ENCODE measurements at regions not wholly inside any gene's neighbourhood (a gene's known extent, or its start where the extent isn't known, plus 50 kb on each side); places are given as distances from the start of the nearest gene placed in this dataset.

DNA sequence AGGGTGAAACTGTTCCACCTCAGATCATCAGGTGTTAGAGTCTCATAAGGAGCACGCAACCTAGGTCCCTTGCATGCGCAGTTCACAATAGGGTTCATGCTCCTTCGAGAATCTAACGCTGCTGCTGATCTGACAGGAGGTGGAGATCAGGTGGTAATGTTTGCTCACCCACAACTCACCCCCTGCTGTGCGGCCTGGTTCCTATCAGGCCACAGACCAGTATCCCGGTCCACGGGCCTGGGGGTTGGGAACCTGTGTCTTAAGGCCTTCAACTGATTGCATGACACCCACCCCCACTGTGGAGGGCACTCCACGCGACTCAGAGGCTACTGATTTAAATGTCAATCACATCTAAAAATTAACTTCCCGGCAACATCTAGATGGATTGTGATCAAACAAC is 411.2 kb upstream of the SULF2 start:
- peaks cover 7% of the 10 kb centered on the region for H3K27me3 Mint-ChIP-seq
- no peak overlapping the region for H3K4me3 Mint-ChIP-seq
- no peaks in the 10 kb centered on the region for H3K4me1 Mint-ChIP-seq
- no peaks in the 10 kb centered on the region for H3K9me3 Mint-ChIP-seq
- H3K27ac Mint-ChIP-seq = no peak overlapping the region
- no peaks in the 10 kb centered on the region for H3K36me3 Mint-ChIP-seq

GRCh38 chr20:48196001-48196400 is 410.7 kb upstream of the SULF2 start:
- H3K27ac Mint-ChIP-seq = no peak overlapping the region
- peaks cover 6% of the 10 kb centered on the region for H3K27me3 Mint-ChIP-seq
- H3K4me3 Mint-ChIP-seq = no peak overlapping the region
- no peaks in the 10 kb centered on the region for H3K36me3 Mint-ChIP-seq
- H3K4me1 Mint-ChIP-seq = no peaks in the 10 kb centered on the region
- no peaks in the 10 kb centered on the region for H3K9me3 Mint-ChIP-seq

DNA sequence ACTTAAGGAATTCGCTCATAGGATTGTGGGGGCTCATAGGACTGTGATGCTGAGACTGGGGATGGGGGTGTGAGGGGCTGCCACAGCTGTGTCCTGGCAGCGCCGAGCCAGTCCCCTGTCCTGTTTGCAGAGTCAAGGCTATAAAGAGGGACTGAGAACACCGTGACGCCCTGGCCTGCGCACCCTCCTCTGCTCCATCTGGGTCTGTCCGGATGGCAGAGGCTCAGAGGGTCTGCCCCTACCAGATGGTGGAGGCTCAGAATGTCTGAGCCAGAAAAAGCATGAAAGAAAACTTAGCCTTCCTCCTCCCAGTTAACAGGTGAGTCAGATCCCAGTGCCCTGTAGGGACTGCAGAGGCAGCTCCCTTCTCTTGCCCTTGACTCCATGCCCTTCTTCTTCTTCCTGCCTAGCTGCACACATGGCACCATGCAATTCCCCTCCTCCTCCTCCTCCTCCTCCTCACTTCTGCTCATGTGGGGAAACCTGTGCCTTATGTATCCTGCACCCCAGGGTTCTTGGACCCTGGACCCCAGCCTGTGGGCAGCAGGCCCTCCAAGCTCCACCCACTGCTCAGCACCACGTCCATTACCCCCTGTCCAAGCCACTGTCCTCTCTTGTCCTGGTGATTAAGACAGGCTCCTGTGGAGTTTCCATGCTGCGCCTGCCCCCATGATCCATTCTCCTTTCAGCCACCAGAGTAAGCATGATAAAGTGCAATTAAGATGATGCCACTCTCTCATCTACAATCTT is 410.0 kb upstream of the SULF2 start:
- peaks cover 6% of the 10 kb centered on the region for H3K27me3 Mint-ChIP-seq
- H3K4me3 Mint-ChIP-seq = no peak overlapping the region
- H3K4me1 Mint-ChIP-seq = no peaks in the 10 kb centered on the region
- no peaks in the 10 kb centered on the region for H3K36me3 Mint-ChIP-seq
- H3K9me3 Mint-ChIP-seq = no peaks in the 10 kb centered on the region
- H3K27ac Mint-ChIP-seq = peak overlapping the region in 1 of 3 donors; percentile 48

DNA sequence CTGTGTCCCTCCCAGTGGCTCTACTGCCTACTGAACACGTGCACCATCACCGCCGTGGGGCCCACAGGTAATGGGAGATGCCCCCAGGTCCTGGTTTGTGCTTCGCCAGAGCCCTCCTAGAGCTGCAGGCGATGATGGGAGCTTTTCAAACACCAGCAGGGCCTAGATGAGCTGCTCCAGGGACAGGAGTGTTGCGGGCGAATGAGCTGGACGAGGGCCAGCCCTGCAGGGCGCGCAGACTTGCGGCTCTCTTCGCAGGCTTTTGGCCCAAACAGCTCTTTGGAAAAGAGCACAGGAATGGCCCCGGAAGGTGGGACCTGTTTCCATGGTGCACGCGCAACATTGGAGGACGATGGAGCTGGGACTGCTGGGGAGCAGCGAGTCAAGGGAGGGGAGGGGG is 409.3 kb upstream of the SULF2 start:
- peaks cover 6% of the 10 kb centered on the region for H3K27me3 Mint-ChIP-seq
- H3K4me3 Mint-ChIP-seq = peak overlapping the region in 1 of 4 donors; percentile 32
- peak overlapping the region in 1 of 3 donors; percentile 48 for H3K27ac Mint-ChIP-seq
- no peaks in the 10 kb centered on the region for H3K4me1 Mint-ChIP-seq
- H3K36me3 Mint-ChIP-seq = no peaks in the 10 kb centered on the region
- H3K9me3 Mint-ChIP-seq = no peaks in the 10 kb centered on the region

DNA sequence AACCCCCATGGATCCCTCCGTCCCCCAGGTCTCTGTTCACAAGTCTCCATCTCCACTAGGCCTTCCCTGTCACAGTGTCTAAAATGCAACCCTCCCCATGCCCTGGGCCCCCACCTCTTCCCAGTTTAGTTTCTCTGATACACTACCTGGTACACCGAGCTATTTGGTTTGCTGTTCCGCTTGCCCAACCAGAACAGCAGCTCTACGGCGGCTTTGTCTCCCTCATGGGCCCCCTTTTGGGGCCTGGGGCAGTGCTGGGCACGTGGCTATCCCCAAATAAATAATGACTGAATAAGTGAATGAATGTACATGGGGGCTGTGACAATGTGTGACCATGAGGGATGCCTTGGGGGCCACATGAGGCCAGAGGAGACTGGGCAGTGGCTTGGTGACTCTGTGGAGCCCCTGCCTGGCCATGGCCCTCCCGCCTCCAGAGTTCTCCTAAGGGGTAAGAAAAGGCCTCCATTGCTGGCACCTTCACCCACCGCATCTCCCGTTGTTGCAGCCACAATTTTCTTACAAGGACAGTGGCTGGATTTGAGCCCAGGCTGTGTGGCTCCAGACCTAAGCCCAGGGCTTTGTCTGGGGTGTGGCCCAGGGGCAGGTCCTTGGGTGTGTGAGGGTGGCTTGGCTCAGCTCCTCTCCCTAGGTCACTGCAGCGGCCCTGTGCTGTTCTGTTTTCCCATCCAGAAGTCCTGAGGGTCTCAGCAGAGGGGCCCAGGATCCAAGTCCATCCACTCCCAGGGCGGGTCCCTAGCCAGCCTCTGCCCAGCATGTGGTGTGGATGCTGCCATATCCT is 408.5 kb upstream of the SULF2 start:
- Mint-ChIP-seq H3K27ac (no peak overlapping the region), H3K4me1 (no peaks in the 10 kb centered on the region), H3K36me3 (no peaks in the 10 kb centered on the region)

DNA sequence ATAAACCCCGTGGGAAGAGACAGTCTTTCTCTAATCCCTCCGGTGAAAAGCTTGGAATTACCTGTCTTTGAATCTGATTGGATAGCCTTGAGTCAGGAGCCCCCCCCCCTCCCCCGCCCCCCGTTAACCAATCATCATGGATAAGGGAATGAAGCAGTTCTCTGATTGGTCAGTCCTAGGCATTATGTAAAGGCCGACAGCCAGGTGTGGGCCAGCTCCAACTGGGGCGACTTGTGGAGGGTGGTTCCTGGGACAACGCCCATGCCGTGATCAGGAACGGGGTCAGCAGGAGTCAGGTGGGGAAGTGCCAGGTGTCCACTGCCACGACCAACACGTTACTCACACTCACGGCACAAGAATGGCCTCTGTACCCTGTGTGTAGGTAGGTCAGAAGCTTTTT is 406.8 kb upstream of the SULF2 start:
- Mint-ChIP-seq H3K27me3 (peaks cover 8% of the 10 kb centered on the region), H3K9me3 (peaks cover 0 to 2% (median 0%) of the 10 kb centered on the region in 3 donors), H3K4me1 (no peaks in the 10 kb centered on the region), H3K4me3 (no peak overlapping the region), H3K27ac (no peak overlapping the region), H3K36me3 (no peaks in the 10 kb centered on the region)

More for the DNA sequence above, 408.5 kb upstream of the SULF2 start:
- no peak overlapping the region for H3K4me3 Mint-ChIP-seq
- peaks cover 0 to 2% (median 0%) of the 10 kb centered on the region in 3 donors for H3K9me3 Mint-ChIP-seq
- peaks cover 7% of the 10 kb centered on the region for H3K27me3 Mint-ChIP-seq

DNA sequence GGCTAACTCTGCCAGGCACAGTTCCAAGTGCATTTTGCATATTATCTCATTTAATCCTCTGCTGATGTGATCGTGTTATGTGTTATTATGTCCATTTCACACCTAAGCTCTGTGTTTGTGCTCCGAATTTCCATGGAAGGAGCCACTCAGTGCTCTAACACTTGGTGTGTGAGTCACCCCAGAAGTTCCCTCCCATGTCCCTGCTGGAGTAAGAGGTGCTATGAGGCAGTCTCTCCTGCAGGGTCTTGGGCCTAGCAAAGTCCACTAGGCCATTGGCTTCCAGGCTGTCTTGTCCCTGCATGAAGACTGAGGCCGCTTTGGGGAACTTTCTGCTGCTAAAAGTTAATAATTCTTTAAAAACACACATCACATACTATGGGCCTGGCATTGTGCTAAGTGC is 405.9 kb upstream of the SULF2 start:
- Mint-ChIP-seq H3K4me1 (no peaks in the 10 kb centered on the region), H3K27ac (no peak overlapping the region), H3K4me3 (no peak overlapping the region), H3K27me3 (peaks cover 8% of the 10 kb centered on the region), H3K36me3 (no peaks in the 10 kb centered on the region), H3K9me3 (peaks cover 0 to 2% (median 0%) of the 10 kb centered on the region in 3 donors)

GRCh38 chr20:48190757-48191156 is 405.5 kb upstream of the SULF2 start:
- no peak overlapping the region for H3K27ac Mint-ChIP-seq

DNA sequence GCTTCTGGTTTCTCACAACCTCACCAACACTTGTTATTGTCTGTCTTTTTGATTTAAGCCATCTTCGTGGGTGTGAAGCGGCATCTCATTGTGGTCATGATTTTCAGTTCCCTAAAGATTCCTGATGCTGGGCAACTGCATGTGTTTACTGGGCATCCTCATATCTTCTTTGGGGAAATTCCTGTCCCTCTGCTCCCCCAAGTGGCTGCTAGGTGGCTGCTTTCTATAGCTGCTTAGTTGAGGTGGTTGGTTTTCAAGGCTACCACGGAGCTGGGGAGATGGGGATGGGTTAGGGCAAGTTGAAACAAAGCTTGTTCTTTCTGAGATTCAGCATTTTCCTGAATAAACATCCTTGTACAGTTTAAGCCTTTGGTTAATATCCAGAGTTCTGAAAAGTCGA is 403.9 kb upstream of the SULF2 start:
- Mint-ChIP-seq H3K4me1 (no peaks in the 10 kb centered on the region), H3K4me3 (no peak overlapping the region), H3K27ac (no peak overlapping the region), H3K36me3 (no peaks in the 10 kb centered on the region), H3K9me3 (peaks cover 0 to 2% (median 0%) of the 10 kb centered on the region in 3 donors), H3K27me3 (peaks cover 3% of the 10 kb centered on the region)

More at GRCh38 chr20:48190757-48191156, 405.5 kb upstream of the SULF2 start:
- no peaks in the 10 kb centered on the region for H3K4me1 Mint-ChIP-seq
- H3K27me3 Mint-ChIP-seq = peaks cover 6% of the 10 kb centered on the region
- H3K4me3 Mint-ChIP-seq = no peak overlapping the region
- H3K36me3 Mint-ChIP-seq = no peaks in the 10 kb centered on the region
- peaks cover 0 to 2% (median 0%) of the 10 kb centered on the region in 3 donors for H3K9me3 Mint-ChIP-seq

DNA sequence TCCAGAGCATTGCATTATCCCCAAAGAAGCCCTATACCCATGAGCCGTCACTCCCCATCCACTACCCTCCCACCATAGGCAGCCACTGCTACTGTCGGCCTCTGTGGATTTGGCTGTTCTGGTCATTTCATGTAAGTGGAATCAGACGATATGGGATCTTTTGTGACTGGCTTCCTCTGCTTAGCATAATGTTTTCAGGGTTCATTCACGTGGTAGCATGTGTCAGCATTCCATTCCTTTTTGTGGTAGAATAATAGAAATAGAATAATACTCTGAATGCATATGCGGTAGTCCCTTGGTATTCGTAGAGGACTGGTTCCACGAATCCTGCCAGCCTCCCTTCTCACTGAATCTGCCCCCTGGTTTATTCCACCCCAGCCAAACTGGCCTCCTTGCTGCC is 402.6 kb upstream of the SULF2 start:
- Mint-ChIP-seq H3K36me3 (no peaks in the 10 kb centered on the region), H3K27ac (no peak overlapping the region), H3K27me3 (peaks cover 3% of the 10 kb centered on the region), H3K4me1 (no peaks in the 10 kb centered on the region), H3K4me3 (no peak overlapping the region), H3K9me3 (peaks cover 0 to 2% (median 0%) of the 10 kb centered on the region in 3 donors)

- Mint-ChIP-seq H3K9me3 (peaks cover 0 to 2% (median 0%) of the 10 kb centered on the region in 3 donors), H3K4me1 (no peaks in the 10 kb centered on the region), H3K27me3 (peaks cover 3% of the 10 kb centered on the region), H3K36me3 (no peaks in the 10 kb centered on the region), H3K4me3 (no peak overlapping the region), H3K27ac (no peak overlapping the region)
Observed at GRCh38 chr20:48186915-48187314, 401.6 kb upstream of the SULF2 start.

- no peak overlapping the region for H3K4me3 Mint-ChIP-seq
- peaks cover 0 to 2% (median 0%) of the 10 kb centered on the region in 3 donors for H3K9me3 Mint-ChIP-seq
- peaks cover 3% of the 10 kb centered on the region for H3K27me3 Mint-ChIP-seq
- no peaks in the 10 kb centered on the region for H3K4me1 Mint-ChIP-seq
- H3K36me3 Mint-ChIP-seq = no peaks in the 10 kb centered on the region
- no peak overlapping the region for H3K27ac Mint-ChIP-seq
Observed at GRCh38 chr20:48186447-48186846, 401.2 kb upstream of the SULF2 start.

DNA sequence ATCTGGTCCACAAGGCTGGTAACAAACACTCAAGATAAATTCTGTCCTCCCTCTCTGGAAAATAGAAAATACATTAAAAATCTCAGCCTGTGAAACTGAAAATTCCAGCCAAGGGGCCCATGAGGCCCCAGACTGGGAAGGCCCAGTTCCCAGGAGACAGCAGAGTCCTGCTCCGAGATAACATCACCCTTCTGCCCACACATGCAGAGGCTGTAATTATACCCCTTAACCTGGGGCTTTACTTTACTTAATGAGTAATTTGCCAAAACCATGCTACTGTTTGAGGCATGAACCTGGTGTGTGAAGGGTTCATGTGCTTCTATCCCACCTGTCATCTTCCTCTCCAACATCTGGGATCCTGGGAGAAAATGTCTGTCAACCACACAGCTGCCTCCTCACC is 398.9 kb upstream of the SULF2 start:
- peaks cover 1% of the 10 kb centered on the region for H3K27me3 Mint-ChIP-seq
- H3K9me3 Mint-ChIP-seq = peaks cover 0 to 4% (median 0%) of the 10 kb centered on the region in 3 donors
- H3K4me1 Mint-ChIP-seq = no peaks in the 10 kb centered on the region
- no peaks in the 10 kb centered on the region for H3K36me3 Mint-ChIP-seq
- H3K4me3 Mint-ChIP-seq = no peak overlapping the region
- H3K27ac Mint-ChIP-seq = no peak overlapping the region

DNA sequence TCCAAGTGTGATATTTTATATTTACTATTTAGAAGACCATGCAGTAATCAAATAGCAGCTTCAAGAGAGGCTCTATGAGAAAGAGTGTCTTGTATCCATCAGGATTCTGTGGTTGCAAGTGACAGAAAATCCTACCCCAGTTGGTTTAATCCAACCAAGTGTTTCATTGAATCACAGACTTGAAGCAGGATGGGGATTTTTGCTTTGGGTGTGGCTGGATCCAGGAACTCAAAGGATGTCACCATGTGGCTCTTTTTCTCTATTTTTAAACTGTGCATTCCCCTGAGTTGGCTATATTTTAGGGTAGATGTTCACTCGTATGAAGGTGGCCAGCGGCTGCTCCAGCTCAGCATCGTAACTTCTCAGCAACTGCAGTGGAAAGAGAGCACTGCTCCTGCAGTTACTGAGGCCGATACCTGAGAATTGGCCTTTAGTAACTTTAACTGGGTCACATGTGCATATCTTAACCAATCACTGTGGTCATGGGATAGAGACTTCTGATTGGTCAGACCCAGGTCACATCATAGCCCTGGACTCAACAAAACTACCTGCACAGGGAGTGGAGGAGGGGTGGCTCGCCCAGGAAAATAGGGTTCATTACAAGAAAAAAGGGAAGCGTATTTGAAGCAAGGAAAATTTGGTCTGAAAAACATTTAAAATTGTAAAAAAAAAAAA is 396.1 kb upstream of the SULF2 start:
- peaks cover 0 to 2% (median 0%) of the 10 kb centered on the region in 3 donors for H3K9me3 Mint-ChIP-seq
- H3K4me1 Mint-ChIP-seq = no peaks in the 10 kb centered on the region
- H3K4me3 Mint-ChIP-seq = no peak overlapping the region
- no peaks in the 10 kb centered on the region for H3K36me3 Mint-ChIP-seq
- peaks cover 6% of the 10 kb centered on the region for H3K27me3 Mint-ChIP-seq
- no peak overlapping the region for H3K27ac Mint-ChIP-seq

DNA sequence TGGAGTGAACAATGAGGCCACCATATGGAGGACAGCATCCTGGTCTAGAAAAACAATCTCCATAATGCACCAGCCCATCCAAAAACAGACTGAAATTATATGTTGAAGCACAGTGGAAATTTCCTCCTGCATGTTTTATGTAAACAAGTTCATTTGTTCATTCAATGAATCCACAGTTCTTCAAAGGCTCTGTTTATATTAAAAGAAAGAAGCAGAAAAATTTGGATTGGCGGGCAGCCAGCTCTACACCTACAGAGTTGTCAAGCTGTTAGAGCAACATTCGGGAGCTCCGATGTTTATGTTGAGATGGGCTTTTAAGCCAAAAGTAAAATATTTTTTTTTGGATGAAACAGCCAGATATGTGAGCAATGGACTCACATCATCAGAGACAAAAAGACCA is 395.3 kb upstream of the SULF2 start:
- no peaks in the 10 kb centered on the region for H3K4me1 Mint-ChIP-seq
- H3K27ac Mint-ChIP-seq = no peak overlapping the region
- peaks cover 6% of the 10 kb centered on the region for H3K27me3 Mint-ChIP-seq
- no peaks in the 10 kb centered on the region for H3K36me3 Mint-ChIP-seq
- no peak overlapping the region for H3K4me3 Mint-ChIP-seq
- peaks cover 0 to 2% (median 0%) of the 10 kb centered on the region in 3 donors for H3K9me3 Mint-ChIP-seq

Measured in IgD-negative memory B cell (primary cell).